ENCODE measurements at regions not wholly inside any gene's neighbourhood (a gene's known extent, or its start where the extent isn't known, plus 50 kb on each side); places are given as distances from the start of the nearest gene placed in this dataset.

DNA sequence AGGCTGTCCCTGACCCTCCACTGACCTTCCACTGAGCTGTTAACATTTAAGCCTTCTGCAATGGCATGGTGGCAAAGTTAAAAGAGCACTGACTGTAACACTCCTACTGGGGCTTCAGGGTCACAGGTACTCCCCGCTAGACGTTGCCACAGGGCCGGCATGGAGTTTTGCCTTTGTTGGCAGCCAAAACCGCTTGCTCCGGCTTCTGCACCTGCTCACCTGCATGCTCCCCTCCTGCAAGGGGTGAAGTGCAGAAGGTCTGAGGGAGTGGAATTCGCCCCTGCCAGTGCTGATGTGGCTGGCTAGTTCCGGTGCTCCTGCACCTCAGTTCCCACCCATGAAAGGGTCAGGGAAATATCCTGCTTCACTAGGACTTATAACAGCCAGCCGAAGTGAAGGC is 571.4 kb downstream of the RAPGEF2 start:
- TF ChIP-seq, protein P1, sequence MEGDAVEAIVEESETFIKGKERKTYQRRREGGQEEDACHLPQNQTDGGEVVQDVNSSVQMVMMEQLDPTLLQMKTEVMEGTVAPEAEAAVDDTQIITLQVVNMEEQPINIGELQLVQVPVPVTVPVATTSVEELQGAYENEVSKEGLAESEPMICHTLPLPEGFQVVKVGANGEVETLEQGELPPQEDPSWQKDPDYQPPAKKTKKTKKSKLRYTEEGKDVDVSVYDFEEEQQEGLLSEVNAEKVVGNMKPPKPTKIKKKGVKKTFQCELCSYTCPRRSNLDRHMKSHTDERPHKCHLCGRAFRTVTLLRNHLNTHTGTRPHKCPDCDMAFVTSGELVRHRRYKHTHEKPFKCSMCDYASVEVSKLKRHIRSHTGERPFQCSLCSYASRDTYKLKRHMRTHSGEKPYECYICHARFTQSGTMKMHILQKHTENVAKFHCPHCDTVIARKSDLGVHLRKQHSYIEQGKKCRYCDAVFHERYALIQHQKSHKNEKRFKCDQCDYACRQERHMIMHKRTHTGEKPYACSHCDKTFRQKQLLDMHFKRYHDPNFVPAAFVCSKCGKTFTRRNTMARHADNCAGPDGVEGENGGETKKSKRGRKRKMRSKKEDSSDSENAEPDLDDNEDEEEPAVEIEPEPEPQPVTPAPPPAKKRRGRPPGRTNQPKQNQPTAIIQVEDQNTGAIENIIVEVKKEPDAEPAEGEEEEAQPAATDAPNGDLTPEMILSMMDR (IDR thresholded peaks at IDR 0.05): no peak
- no peak for TF ChIP-seq ZFX (IDR thresholded peaks at IDR 0.05; ENCODE audit: borderline replicate concordance)

Measured in 22Rv1 (cell line).